ENCODE measurements at regions not wholly inside any gene's neighbourhood (a gene's known extent, or its start where the extent isn't known, plus 50 kb on each side); places are given as distances from the start of the nearest gene placed in this dataset.

- TF ChIP-seq CTCF (IDR thresholded peaks at IDR 0.05; ENCODE audit: low read depth, low read length) (no peak), EZH2phosphoT487 (IDR thresholded peaks at IDR 0.05; ENCODE audit: low read depth) (no peak)
Measured at GRCh38 chr3:3633761-3634160, 165.5 kb upstream of the LRRN1 start.
